Activated naive CD8-positive, alpha-beta T cell treated with anti-CD3 and anti-CD28 coated beads for 36 hours (primary cell): ENCODE measurements at regions not wholly inside any gene's neighbourhood (a gene's known extent, or its start where the extent isn't known, plus 50 kb on each side); places are given as distances from the start of the nearest gene placed in this dataset.
A peak's percentile ranks its signal among the peaks of the same experiment; 100 is the strongest.

Experiments used
- DNase-seq: peaks from one replicate; pipeline ENCODE4 v3.0.0; 2021
- H3K27ac Mint-ChIP-seq: one replicate; pipeline ENCODE4 v1.8.0; 2022; ENCODE audit warnings: mild to moderate bottlenecking, moderate library complexity, mixed read lengths
- H3K27me3 Mint-ChIP-seq: one replicate; pipeline ENCODE4 v1.8.0; 2022; ENCODE audit warnings: mild to moderate bottlenecking, mixed read lengths
- H3K36me3 Mint-ChIP-seq: one replicate; pipeline ENCODE4 v1.8.0; 2021; ENCODE audit warnings: mild to moderate bottlenecking, mixed read lengths
- H3K4me1 Mint-ChIP-seq: one replicate; pipeline ENCODE4 v1.8.0; 2021; ENCODE audit warnings: mixed read lengths
- H3K4me3 Mint-ChIP-seq: one replicate; pipeline ENCODE4 v1.8.0; 2022; ENCODE audit warnings: mild to moderate bottlenecking, moderate library complexity, mixed read lengths
- H3K9me3 Mint-ChIP-seq: one replicate; pipeline ENCODE4 v1.8.0; 2022; ENCODE audit warnings: mixed read lengths

GRCh38 chr17:77581480-77581879 is 377.0 kb upstream of the TNRC6C start:
- no peaks in the 10 kb centered on the region for H3K27me3 Mint-ChIP-seq
- H3K36me3 Mint-ChIP-seq = no peaks in the 10 kb centered on the region
- H3K9me3 Mint-ChIP-seq = no peaks in the 10 kb centered on the region
- peaks cover 6% of the 10 kb centered on the region for H3K4me1 Mint-ChIP-seq
- H3K27ac Mint-ChIP-seq = no peak overlapping the region
- H3K4me3 Mint-ChIP-seq = no peak overlapping the region
- DNase-seq = no peak

GRCh38 chr17:77585142-77585860 is 373.2 kb upstream of the TNRC6C start:
- no peaks in the 10 kb centered on the region for H3K36me3 Mint-ChIP-seq
- DNase-seq = no peak
- H3K27ac Mint-ChIP-seq = no peak overlapping the region
- peaks cover 8% of the 10 kb centered on the region for H3K9me3 Mint-ChIP-seq
- H3K27me3 Mint-ChIP-seq = no peaks in the 10 kb centered on the region
- H3K4me3 Mint-ChIP-seq = no peak overlapping the region
- H3K4me1 Mint-ChIP-seq = no peaks in the 10 kb centered on the region

- Mint-ChIP-seq H3K9me3 (peaks cover 8% of the 10 kb centered on the region), H3K27ac (no peak overlapping the region), H3K4me3 (no peak overlapping the region), H3K4me1 (peaks cover 17% of the 10 kb centered on the region), H3K27me3 (no peaks in the 10 kb centered on the region), H3K36me3 (no peaks in the 10 kb centered on the region)
- DNase-seq = no peak
Observed at GRCh38 chr17:77590951-77591735, 367.4 kb upstream of the TNRC6C start.

GRCh38 chr17:77592106-77592865 is 366.2 kb upstream of the TNRC6C start:
- Mint-ChIP-seq H3K9me3 (peaks cover 4% of the 10 kb centered on the region), H3K27ac (no peak overlapping the region), H3K4me1 (peaks cover 17% of the 10 kb centered on the region), H3K27me3 (no peaks in the 10 kb centered on the region), H3K4me3 (no peak overlapping the region), H3K36me3 (no peaks in the 10 kb centered on the region)
- no peak for DNase-seq

GRCh38 chr17:77593081-77593480 is 365.4 kb upstream of the TNRC6C start:
- H3K4me3 Mint-ChIP-seq = no peak overlapping the region
- no peaks in the 10 kb centered on the region for H3K36me3 Mint-ChIP-seq
- H3K27ac Mint-ChIP-seq = no peak overlapping the region
- no peaks in the 10 kb centered on the region for H3K27me3 Mint-ChIP-seq
- H3K4me1 Mint-ChIP-seq = peaks cover 17% of the 10 kb centered on the region
- H3K9me3 Mint-ChIP-seq = no peaks in the 10 kb centered on the region
- no peak for DNase-seq

GRCh38 chr17:77594416-77595209 is 363.9 kb upstream of the TNRC6C start:
- H3K27ac Mint-ChIP-seq = no peak overlapping the region
- H3K4me1 Mint-ChIP-seq = peaks cover 17% of the 10 kb centered on the region
- H3K9me3 Mint-ChIP-seq = no peaks in the 10 kb centered on the region
- H3K36me3 Mint-ChIP-seq = no peaks in the 10 kb centered on the region
- no peaks in the 10 kb centered on the region for H3K27me3 Mint-ChIP-seq
- DNase-seq = peak; percentile 27
- no peak overlapping the region for H3K4me3 Mint-ChIP-seq

GRCh38 chr17:77596491-77597417 is 361.7 kb upstream of the TNRC6C start:
- H3K9me3 Mint-ChIP-seq = no peaks in the 10 kb centered on the region
- H3K27me3 Mint-ChIP-seq = no peaks in the 10 kb centered on the region
- H3K27ac Mint-ChIP-seq = no peak overlapping the region
- no peak for DNase-seq
- H3K4me1 Mint-ChIP-seq = peaks cover 17% of the 10 kb centered on the region
- no peaks in the 10 kb centered on the region for H3K36me3 Mint-ChIP-seq
- H3K4me3 Mint-ChIP-seq = no peak overlapping the region

- Mint-ChIP-seq H3K27ac (no peak overlapping the region), H3K36me3 (no peaks in the 10 kb centered on the region), H3K9me3 (no peaks in the 10 kb centered on the region), H3K4me1 (peaks cover 17% of the 10 kb centered on the region), H3K27me3 (no peaks in the 10 kb centered on the region), H3K4me3 (no peak overlapping the region)
- no peak for DNase-seq
Observed at GRCh38 chr17:77597418-77598240, 360.9 kb upstream of the TNRC6C start.

- DNase-seq = no peak
- Mint-ChIP-seq H3K36me3 (no peaks in the 10 kb centered on the region), H3K9me3 (no peaks in the 10 kb centered on the region), H3K4me1 (peaks cover 17% of the 10 kb centered on the region), H3K27ac (no peak overlapping the region), H3K4me3 (no peak overlapping the region), H3K27me3 (no peaks in the 10 kb centered on the region)
Observed at GRCh38 chr17:77598241-77598620, 360.3 kb upstream of the TNRC6C start.

- H3K27ac Mint-ChIP-seq = no peak overlapping the region
- H3K4me1 Mint-ChIP-seq = peaks cover 12% of the 10 kb centered on the region
- no peaks in the 10 kb centered on the region for H3K36me3 Mint-ChIP-seq
- DNase-seq = no peak
- no peak overlapping the region for H3K4me3 Mint-ChIP-seq
- H3K9me3 Mint-ChIP-seq = no peaks in the 10 kb centered on the region
- H3K27me3 Mint-ChIP-seq = no peaks in the 10 kb centered on the region
Observed at GRCh38 chr17:77599699-77600098, 358.8 kb upstream of the TNRC6C start.

- H3K4me3 Mint-ChIP-seq = no peak overlapping the region
- no peaks in the 10 kb centered on the region for H3K9me3 Mint-ChIP-seq
- DNase-seq = no peak
- H3K36me3 Mint-ChIP-seq = no peaks in the 10 kb centered on the region
- no peak overlapping the region for H3K27ac Mint-ChIP-seq
- peaks cover 6% of the 10 kb centered on the region for H3K4me1 Mint-ChIP-seq
- H3K27me3 Mint-ChIP-seq = no peaks in the 10 kb centered on the region
Observed at GRCh38 chr17:77600346-77600745, 358.2 kb upstream of the TNRC6C start.

- H3K4me1 Mint-ChIP-seq = no peaks in the 10 kb centered on the region
- H3K4me3 Mint-ChIP-seq = no peak overlapping the region
- no peaks in the 10 kb centered on the region for H3K36me3 Mint-ChIP-seq
- H3K27ac Mint-ChIP-seq = no peak overlapping the region
- no peak for DNase-seq
- no peaks in the 10 kb centered on the region for H3K9me3 Mint-ChIP-seq
- H3K27me3 Mint-ChIP-seq = no peaks in the 10 kb centered on the region
Observed at GRCh38 chr17:77601054-77601979, 357.2 kb upstream of the TNRC6C start.
